Stimulated activated CD4-positive, alpha-beta T cell treated with anti-CD3 and anti-CD28 coated beads, TNF-alpha, amount 100 ng/mL, for 48 hours (primary cell): ENCODE measurements at regions not wholly inside any gene's neighbourhood (a gene's known extent, or its start where the extent isn't known, plus 50 kb on each side); places are given as distances from the start of the nearest gene placed in this dataset.

ENCODE experiments used
- DNase-seq, 3 donors: peaks; one replicate each; pipeline ENCODE4 v3.0.0-alpha.2; 2020; ENCODE audit warnings: low read depth in 3 of 3

GRCh38 chr6:133754298-133754697 lies 134.6 kb upstream of the TCF21 start:
- DNase-seq = no peak

GRCh38 chr6:133756078-133756695 lies 132.7 kb upstream of the TCF21 start:
- DNase-seq = no peak

- DNase-seq = no peak
These were observed 131.6 kb upstream of the TCF21 start for GRCh38 chr6:133757335-133757734.

- DNase-seq = no peak
These were observed 130.0 kb upstream of the TCF21 start for GRCh38 chr6:133758815-133759335.

- DNase-seq = no peak
These were observed 129.4 kb upstream of the TCF21 start for GRCh38 chr6:133759524-133759923.

- no peak for DNase-seq
These were observed 127.2 kb upstream of the TCF21 start for GRCh38 chr6:133761706-133762105.

- no peak for DNase-seq
These were observed 124.7 kb upstream of the TCF21 start for GRCh38 chr6:133764008-133764753.

GRCh38 chr6:133764754-133765208 lies 124.1 kb upstream of the TCF21 start:
- no peak for DNase-seq

GRCh38 chr6:133767357-133767970 lies 121.4 kb upstream of the TCF21 start:
- no peak for DNase-seq

- no peak for DNase-seq
These were observed 120.1 kb upstream of the TCF21 start for GRCh38 chr6:133768656-133769295.

GRCh38 chr6:133769463-133769862 lies 119.5 kb upstream of the TCF21 start:
- DNase-seq = no peak

GRCh38 chr6:133772567-133772966 lies 116.3 kb upstream of the TCF21 start:
- DNase-seq = no peak

- no peak for DNase-seq
These were observed 115.1 kb upstream of the TCF21 start for GRCh38 chr6:133773776-133774175.

GRCh38 chr6:133774356-133774755 lies 114.6 kb upstream of the TCF21 start:
- DNase-seq = no peak

- DNase-seq = no peak
These were observed 110.3 kb upstream of the TCF21 start for GRCh38 chr6:133778414-133779130.

GRCh38 chr6:133779916-133780695 lies 108.8 kb upstream of the TCF21 start:
- no peak for DNase-seq

- DNase-seq = no peak
These were observed 102.9 kb upstream of the TCF21 start for GRCh38 chr6:133786016-133786415.

- no peak for DNase-seq
These were observed 101.8 kb upstream of the TCF21 start for GRCh38 chr6:133787122-133787521.

GRCh38 chr6:133787859-133788505 lies 100.9 kb upstream of the TCF21 start:
- no peak for DNase-seq

- no peak for DNase-seq
These were observed 100.4 kb upstream of the TCF21 start for GRCh38 chr6:133788556-133788955.
